Fibroblast of upper back skin (primary cell): ENCODE measurements at regions not wholly inside any gene's neighbourhood (a gene's known extent, or its start where the extent isn't known, plus 50 kb on each side); places are given as distances from the start of the nearest gene placed in this dataset.
"Not testable (repeated sequence)": the region's sequence is repeated elsewhere in the genome, so short reads cannot be mapped to it uniquely, and the experiment has no call there.

Experiments used
- DNase-seq: peaks from one replicate; pipeline ENCODE4 v3.0.0-alpha.2; 2013

DNA sequence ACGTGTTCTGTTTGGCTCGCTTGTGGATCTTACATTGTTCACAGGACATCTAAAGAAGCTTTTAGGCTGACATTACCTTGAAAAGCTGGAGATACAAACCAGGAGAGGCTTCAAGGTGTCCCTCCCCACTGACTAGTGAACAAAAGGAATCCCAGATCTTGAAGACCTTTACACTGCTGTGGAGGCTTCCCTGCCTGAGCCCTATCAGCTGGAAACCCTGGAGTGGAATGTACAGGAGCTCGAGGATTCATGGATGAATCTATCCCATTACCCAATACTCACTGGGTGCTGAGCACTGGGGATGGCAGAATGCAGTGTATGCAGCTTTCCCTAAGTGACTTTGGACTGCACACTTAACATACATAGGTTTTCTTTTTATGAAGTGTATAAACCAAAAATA, 82.3 kb upstream of the MFGE8 start:
- DNase-seq = no peak

DNA sequence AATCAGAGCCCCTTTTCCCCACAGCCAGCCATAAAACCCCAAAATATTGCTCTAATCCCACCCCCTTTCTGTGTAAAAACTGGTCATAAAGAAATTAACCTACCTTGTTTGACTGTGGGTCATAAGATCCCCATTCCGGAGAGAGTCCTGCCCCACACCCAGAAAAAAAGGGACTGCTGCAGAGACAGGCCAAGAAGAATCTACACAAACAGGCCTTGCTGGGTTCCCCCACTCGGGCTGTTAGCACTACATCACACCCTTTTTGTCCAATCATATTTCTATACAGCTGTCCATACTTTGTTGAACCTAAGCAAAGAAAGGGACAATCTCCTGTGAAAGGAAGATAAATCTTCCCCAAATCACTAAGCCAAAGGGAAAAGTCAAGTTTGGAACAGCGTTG, 84.4 kb upstream of the MFGE8 start:
- no peak for DNase-seq

DNA sequence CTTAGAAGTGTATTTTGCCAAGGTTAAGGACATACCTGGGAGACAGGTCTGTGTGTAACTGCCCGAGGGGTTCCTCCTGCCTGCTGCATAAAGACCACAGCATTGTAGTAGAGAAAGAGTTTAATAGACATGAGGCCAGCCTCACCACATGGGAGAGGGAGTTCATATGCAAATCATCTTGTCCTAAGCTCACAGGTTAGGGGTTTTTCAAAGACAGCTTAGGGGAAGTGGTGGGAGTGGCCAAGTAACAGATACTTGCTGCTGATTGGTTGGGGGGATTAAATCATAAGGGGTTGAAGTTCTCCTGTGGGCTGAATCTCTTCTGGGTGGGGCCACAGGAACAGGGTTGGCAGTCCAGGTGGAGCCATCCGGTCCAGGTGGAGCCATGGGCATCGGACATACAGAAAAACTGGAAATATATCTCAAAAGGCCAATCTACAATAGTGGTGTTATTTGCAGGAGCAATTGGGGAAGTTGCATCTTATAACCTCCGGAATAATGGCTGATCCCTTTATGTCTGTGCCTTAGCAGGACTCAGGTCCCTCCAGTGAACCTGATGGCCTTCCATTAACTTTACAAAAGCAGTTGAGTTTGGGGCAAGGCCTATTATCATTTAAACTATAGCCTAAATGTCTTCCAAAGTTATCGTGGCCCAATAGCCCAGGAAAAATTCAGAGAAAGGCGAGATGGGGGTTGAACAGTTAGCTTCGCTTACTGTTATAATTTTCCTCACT, 86.0 kb upstream of the MFGE8 start:
- DNase-seq = no peak

DNA sequence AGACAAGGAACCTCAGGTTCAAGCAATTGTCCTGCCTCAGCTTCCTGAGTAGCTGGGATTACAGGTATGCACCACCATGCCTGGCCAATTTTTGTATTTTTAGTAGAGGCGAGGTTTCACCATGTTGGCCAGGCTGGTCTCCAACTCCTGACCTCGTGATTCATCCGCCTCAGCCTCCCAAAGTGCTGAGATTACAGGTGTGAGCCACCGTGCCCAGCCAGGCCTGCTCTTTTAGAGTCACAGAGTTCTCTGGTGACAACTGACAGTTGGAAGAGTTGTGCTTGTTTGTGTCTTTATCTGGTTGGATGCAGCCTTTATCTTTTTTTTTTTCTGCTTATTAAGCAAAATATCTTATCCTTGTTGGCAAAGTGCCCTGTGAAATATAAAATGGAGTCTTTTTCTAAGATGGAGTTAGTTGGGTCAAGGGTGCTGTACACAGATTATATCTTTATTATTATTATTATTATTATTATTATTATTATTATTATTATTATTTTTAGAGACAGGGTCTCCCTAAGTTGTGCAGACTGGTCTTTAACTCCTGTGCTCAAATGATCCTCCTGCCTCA, 86.5 kb upstream of the ABHD2 start:
- DNase-seq = not testable (repeated sequence)

DNA sequence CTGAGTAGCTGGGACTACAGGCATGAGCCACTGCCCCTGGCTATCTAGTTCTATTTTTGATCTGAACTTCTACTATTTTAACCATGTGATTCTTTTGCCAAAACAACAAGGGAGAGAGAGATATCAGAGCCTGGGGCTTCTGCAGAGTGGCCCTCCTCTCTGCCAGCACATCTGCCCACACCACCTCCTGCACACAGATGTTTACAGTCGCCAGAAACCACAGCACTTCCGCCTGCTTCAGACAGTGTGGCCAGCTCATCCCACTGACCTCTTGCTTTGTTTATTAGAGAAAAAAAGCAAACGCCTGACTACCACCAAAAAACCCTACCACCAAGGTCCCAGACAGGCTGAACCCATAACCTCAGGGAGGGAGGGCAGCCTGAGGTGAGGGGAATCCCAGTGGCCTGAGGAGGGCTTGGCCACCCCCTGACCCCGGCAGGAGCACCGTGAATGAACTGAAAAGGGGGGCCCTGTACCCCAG, 85.9 kb upstream of the ABHD2 start:
- DNase-seq = peak; percentile 46

DNA sequence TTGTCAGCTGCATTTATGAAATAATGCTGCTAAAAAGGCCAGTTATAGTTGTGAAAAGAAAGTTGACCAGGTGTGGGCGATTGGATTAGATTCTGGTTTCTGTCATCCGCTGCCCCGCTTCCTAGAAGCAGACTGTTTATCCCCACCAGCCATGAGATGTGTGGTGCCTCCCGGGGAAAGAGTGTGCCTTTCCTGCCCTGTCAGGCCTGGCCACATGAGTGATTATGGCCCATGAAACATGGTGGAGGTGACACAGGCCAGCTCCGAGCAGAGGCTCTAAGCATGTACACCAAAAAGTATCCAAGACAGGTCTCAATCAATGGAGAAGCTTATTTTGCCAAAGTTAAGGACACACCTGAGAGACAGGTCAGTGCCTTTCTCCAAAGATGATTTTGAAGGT, 85.4 kb upstream of the ABHD2 start:
- no peak for DNase-seq

DNA sequence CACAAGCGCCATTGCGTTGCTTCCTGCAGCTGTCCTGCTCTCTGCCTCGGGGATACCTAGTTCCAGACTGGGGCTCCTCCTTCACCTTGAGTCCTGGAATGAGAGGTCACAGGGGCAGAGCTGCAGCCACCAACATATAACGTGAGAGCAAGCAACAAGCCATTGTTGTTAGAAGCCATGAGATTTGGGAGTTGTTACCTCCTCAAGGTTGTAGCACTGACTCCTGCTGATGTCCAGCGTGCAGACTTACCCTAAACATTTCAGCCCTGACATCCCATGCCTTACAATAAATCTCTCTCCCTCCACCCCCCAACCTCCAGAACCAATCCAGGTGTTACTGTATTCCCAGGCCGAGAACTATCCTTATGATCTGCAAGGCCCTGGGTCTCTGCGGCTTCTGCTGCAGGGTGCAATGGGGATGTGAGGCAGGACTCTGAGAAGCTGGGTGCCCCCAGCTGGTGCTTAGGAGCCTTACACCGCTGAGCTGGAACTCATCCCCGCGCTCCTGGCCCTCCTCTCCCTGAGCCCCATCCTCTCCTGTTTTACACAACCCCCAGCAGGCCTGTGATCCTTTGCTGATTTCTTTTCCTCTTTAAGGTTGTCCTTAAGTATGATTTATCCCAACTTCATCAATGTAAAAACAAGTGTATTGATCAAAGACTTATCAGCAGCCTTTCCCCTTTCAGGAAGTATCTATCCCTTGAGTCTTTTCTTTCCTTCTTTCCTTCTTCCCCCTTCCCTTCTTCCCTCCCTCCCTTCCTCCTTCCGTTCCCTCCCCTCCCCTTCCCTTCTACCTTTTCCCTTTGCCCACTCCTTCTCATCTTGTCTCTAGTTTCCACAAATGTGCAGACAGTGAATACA, 84.2 kb upstream of the ABHD2 start:
- peak; percentile 63 for DNase-seq

DNA sequence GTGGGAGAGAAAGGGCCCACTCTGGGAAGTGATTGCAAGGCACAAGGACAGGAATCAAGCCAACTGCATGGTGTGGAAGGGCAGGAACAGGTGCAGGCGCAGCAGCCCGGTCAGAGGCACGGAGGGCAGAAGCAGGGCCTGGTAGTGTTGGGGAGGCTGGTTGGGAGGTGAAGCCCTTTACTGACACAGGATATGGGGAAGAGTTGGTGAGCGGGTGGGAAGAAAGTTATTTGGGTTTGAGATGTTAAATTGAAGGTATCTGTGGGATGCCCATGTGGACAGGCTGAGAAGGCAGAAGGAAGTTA, 83.6 kb upstream of the ABHD2 start:
- DNase-seq = no peak

DNA sequence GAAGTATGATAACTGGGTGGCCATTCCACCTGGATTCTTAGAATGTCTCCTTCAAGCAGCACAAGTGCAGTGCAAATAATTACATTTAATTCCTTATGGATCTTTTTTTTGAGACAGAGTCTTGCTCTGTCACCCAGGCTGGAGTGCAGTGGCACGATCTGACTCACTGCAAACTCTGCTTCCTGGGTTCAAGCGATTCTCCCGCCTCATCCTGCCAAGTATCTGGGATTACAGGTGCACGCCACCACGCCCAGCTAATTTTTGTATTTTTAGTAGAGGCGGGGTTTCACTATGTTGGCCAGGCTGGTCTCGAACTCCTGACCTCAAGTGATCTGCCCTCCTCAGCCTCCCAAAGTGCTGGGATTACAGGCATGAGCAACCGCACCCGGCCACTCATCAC, 80.7 kb upstream of the ABHD2 start:
- DNase-seq = not testable (repeated sequence)

DNA sequence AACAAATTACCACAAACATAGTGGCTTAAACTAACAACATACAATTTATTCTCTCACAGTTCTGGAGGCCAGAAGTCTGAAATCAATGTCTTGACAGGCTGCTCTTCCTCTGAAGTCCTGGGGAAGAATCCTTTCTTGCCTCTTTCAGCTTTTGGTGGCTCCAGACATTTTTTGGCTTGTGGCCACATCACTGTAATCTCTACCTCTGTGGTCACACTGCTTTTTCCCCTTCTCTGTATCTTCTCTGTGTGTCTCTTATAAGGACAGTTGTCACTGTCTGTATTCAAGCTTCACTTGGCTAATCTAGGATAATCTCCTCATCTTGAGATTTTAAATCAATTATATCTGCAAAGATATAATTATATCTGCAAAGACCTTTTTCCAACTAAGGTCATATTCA, 80.3 kb upstream of the ABHD2 start:
- DNase-seq = no peak

DNA sequence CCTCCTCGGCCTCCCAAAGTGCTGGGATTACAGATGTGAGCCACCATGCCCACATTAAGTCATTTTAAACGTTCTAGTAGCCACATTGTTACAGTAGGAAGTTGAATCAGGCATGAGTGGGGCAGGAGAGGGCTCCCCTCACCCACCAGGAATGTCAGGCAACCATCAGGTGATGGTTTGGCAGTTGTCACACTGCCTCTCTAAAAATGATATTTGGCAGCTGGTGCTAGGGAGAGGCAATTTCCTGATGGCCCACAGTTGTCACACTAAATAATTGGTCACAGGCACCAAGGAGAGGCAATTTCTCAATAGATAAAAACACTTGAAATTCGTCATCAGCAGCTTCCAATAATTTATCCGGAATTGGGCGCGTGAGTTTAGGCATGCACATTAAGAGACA, 79.2 kb upstream of the ABHD2 start:
- DNase-seq = no peak

DNA sequence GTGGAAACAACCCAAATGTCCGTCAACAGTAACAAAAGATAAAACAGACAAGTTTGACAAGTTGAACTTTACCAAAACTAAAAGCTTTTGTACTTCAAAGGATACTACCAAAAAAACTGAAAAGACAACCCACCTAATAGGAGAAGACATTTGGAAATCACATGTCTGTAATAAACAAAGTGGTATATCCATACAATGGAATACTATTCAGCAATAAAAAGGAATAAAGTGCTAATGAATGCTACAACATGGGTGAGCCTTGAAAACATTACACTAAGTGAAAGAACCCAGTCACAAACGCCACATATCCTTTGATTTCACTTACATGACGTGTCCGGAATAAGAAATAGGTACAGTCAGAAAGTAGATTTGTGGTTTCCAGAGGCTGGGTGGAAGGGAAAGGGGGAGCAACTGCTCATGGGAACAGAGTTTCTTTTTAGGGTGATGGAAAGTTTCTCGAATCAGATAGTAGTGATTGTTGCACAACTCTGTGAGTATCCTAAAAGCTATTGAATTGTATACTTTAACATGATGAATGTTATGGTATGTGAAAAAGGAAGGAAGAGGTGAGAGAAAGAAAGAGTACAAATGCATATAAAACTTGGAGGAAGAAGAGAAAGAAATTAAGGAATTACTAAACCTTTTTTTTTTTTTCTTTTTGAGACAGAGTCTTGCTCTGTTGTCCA, 72.7 kb upstream of the ABHD2 start:
- no peak for DNase-seq

DNA sequence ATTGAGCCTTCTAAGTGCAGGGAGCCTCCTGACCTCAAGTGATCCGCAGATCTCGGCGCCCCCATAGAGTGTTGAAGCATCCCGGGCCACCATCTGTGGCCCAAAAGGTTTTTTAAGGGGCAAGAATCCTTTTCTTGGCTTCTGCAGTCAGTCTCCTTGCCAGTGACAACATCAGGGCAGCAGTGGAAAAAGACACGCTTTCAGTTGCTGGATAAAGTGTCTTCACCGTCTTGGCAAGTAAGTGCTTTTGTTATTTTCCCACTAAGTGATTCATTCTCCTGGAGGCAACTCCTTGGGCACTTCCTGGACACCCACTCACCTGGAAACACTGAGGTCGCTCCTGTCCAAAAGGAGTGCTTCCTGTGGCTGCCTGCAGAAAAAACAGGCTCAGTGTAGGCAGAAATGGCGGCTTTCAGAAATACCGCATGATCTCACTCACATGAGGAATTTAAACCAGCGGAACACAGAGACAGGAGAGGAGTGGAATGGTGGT, 71.7 kb upstream of the ABHD2 start:
- no peak for DNase-seq

DNA sequence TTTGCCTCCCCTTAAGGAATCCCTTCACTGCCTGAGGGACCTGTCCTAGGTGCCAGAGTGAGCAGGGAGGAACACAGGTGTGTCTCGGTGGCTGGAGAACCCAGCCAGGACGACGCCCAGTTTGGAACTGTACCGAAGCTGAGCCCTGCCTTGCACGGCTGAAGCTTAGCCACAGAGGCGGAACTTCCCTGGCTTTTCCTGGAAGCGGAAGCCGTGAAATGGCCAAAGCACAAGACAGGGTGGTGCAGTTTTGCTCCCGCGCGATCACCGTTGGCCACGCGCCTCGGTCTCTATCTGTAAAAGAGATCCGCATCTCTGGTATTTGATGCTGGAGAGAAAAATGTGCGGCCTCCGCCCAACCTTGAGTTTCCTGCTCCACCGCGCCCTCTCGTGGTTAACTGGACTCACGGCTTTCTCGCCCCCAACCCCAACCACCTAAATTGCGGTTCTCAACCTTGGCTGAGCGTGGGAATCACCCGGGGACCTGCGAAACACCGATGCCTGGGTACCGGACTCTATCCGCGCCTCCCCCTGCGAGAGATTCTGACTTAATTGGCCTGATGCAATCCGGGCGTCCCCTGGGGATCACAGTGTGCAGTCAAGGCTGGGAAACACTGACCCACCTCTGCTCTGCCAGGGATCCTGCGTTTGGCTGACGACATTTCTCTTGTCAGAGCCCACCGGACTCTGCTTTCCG, 70.7 kb upstream of the ABHD2 start:
- peak; percentile 81 for DNase-seq

DNA sequence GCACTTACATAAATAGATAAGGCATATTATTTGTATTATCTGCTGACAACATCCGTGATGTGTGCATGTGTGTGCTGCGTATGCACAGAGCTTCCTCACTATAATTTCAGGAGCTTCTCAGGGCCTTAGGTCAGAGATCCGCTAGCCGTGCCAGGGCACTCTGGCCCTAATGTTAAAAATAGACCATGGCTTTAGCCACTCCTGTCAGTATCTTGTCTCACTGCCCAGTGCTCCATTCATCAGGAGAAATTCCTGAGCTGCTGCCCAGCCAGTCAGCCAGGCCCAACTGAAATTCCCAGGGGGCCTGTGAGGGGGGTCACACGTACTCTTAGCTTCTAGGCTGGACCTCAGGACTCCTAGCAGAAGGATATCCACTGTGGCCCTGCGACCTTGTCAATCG, 70.0 kb upstream of the ABHD2 start:
- peak; percentile 80 for DNase-seq

DNA sequence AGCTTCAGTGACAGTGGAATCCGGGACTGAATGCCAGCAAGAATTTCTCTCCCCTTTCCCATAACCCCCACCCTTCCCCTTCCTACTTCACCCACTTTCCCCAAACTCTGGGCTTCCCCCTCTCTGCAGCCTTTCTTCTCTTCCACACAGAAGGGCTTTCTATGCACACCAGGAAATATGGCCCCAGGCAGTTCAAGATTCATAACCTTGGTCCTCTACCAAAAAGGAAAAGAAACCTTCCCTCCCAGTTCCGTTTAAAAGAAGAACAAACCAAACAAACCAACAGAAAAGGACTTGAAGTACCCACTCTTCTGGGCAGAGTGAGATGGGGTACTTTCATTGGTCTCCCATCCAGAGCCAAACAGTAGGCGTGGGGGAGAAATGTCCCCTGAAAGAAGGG, 68.8 kb upstream of the ABHD2 start:
- DNase-seq = no peak

DNA sequence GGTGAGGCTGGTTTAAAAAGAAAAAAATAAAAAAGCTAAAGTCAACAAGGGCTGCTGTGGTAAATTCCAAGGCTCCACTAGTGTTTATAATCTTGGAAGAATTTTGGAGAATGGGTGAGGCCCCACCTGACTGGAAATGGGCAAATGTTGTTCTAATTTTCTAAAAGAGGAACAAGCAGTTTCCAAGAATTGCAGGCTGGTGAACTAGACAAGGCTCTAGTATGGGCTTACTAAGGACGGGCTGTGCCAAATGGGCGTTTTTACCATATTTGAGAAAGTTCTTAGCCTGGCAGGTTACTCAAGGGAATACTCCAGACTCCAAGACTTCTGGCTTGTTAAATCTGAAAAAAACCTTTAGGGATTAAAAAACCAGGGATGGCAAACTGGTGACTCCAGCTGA, 67.0 kb upstream of the ABHD2 start:
- no peak for DNase-seq

DNA sequence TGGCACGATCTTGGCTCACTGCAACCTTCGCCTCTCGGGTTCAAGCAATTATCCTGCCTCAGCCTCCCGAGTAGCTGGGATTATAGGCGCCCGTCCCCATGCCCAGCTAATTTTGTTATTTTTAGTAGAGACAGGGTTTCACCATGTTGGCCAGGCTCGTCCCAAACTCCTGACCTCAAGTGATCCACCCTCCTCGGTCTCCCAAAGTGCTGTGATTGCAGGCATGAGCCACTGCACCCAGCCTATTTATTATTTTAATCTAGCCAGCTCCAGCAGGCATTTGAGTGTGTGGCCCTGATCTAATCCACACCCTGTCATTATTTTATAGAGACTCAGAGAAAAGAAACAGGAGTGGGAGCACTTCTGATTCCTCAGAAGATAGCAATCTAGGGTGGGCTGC, 66.4 kb upstream of the ABHD2 start:
- DNase-seq = not testable (repeated sequence)

DNA sequence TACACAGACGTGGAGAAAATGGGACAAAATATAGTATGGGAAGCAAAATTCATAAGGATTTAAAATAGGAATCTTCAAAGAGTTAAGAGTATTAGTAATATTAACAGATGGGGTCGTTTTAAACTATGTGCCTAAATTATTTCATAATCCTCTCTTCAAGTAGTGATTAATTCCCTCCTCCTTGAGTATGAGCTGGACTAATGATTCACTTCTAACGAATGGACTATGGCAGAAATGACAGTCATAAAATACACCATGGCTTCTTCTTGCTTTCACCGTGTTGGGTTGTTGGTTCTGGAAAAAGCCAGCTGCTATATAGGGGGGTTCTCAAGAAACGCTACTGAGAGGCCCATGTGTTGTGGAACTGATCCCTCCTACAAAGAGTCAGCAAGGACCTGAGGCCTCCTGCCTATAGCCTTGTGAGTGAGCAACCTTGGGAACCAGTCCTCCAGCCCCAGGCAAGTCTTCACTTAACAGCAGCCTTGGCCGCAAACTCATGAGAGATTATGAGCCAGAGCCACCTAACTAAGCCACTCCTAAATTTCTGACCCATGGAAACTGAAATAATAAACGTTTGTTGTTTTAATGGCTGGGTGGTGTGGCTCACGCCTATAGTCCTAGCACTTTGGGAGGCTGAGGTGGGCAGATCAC, 64.8 kb upstream of the ABHD2 start:
- no peak for DNase-seq

DNA sequence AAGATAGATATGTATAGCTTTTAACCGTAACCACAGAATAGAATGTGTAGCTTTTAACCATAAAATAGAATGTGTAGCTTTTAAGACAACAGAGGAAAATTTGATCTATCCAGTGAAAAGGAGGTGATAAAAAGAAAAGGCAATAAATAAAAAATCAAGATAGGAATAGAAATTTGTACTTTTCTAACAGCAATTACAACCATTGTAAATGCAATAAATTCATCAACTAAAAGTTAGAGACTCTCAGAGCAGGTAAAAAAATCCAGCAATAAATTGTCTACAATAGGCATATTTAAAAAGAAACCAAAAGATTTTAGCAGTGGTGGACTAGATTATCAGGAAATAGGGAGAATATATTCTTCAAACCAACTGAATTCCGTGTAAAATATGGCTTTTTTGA, 63.8 kb upstream of the ABHD2 start:
- no peak for DNase-seq

DNA sequence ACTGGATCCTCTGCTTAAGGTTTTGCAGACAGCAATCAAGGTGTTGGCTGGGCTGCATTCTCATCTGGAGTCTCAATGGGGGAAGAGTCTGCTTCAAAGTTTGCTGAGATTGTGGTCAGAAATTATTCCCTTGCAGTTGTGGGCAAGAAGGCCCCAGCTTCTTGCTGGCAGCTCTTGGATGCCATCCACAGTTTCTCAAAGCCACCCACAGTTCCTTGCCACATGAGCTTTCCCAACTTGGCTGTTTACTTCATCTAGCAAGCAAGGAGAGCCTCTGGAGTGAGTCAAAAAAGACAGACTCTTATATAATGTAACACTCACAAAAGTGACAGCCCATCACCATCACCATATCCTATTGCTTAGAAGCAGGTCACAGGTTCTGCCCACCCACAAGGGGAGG, 62.1 kb upstream of the ABHD2 start:
- DNase-seq = no peak

DNA sequence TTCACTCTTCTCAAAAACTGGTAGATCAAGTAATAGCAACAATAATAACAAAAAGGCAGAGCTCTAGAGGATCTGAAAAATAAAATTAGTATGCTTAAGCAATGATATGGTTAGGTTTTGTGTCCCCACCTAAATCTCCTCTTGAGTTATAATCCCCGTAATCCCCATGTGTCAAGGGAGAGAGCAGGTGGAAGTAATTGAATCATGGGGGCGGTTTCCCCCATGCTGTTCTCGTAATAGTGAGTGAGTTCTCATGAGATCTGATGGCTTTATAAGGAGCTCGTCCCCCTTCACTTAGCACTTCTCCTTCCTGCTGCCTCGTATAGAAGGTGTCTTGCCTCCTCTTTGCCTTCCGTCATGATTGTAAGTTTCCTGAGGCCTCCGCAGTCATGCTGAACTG, 60.2 kb upstream of the ABHD2 start:
- no peak for DNase-seq
